Activated CD4-positive, alpha-beta T cell treated with anti-CD3 and anti-CD28 coated beads, Interleukin-2, amount 50 U/mL, for 1 hour (primary cell): ENCODE measurements at regions not wholly inside any gene's neighbourhood (a gene's known extent, or its start where the extent isn't known, plus 50 kb on each side); places are given as distances from the start of the nearest gene placed in this dataset.
"Not testable (repeated sequence)": the region's sequence is repeated elsewhere in the genome, so short reads cannot be mapped to it uniquely, and the experiment has no call there.

Source experiments
- DNase-seq: peaks from one replicate; pipeline ENCODE4 v3.0.0-alpha.2; 2020

- no peak for DNase-seq
Observed at GRCh38 chr13:90447034-90447733, 900.3 kb upstream of the MIR17HG start.

- DNase-seq, result no peak
Observed at GRCh38 chr13:90447734-90448101, 899.8 kb upstream of the MIR17HG start.

DNA sequence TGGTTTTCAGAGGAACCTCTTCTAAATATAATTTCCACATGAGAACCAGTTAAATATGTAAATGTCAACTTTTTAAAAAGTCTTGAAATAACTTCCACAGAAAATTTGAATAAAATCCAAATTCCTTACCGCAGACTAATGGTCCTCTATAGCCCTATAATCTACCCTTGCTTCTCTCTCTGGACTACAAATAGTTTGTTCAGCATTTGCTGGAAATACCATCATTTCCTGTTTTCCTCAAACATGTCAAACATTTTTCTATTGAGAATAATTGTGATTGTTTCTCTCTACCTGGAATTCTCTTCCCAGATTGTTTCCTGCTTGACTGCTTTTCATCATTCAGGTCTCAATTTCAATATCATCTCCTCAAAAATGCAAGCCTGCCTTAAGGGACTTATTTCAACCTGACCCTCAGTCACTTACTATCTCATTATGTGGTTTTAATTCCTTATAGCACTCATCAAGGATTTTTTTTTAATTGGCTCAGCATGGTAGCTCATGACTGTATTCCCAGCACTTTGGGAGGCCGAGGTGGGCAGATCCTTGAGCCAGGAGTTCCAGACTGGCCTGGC lies 898.9 kb upstream of the MIR17HG start:
- no peak for DNase-seq

- DNase-seq, result no peak
Observed at GRCh38 chr13:90453342-90453741, 894.1 kb upstream of the MIR17HG start.

GRCh38 chr13:90454002-90454636 lies 893.4 kb upstream of the MIR17HG start:
- no peak for DNase-seq

- DNase-seq, result no peak
Observed at GRCh38 chr13:90455067-90455466, 892.4 kb upstream of the MIR17HG start.

DNA sequence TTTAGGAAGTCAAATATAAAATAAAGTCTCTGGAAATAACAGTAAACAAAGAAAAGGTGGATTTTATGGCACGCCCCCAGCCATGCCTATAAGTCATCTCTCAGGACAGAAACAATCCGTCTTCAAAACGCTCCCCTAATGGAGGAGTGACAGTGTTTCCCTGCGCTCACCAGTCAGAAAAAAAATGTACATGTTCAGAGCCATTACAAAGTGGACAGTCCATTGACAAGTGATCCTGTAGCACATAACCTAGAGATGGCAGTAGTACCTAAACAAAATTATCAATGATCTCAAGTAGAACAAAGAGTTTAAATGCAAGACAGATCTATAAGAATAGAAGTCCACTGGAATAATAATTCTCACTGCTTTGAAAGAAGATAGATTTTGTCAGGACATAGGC lies 891.7 kb upstream of the MIR17HG start:
- DNase-seq, result no peak

GRCh38 chr13:90461398-90461797 lies 886.1 kb upstream of the MIR17HG start:
- DNase-seq, result no peak

GRCh38 chr13:90477216-90477615 lies 870.3 kb upstream of the MIR17HG start:
- DNase-seq, result no peak

DNA sequence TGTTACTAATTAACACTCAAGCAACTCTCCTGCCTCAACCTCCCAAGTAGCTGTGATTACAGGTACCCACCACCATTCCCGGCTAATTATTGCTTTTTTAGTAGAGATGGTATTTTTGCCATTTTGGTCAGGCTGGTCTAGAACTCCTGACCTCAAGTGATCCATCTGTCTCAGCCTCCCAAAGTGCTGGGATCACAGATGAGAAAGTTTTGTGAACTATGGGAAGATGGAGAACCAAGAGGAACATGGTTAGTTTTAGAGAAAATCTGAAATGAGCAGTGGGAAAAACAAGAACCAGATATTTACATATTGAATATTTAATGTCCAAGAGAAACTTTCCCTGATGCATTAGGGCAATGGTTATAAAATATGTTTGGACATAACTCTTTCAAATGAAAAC lies 863.6 kb upstream of the MIR17HG start:
- no peak for DNase-seq

GRCh38 chr13:90485436-90485835 lies 862.1 kb upstream of the MIR17HG start:
- no peak for DNase-seq

- DNase-seq, result no peak
Observed at GRCh38 chr13:90492872-90493271, 854.6 kb upstream of the MIR17HG start.

GRCh38 chr13:90493667-90494066 lies 853.8 kb upstream of the MIR17HG start:
- DNase-seq, result no peak

- DNase-seq, result not testable (repeated sequence)
Observed at GRCh38 chr13:90494849-90495248, 852.6 kb upstream of the MIR17HG start.

- DNase-seq, result no peak
Observed at GRCh38 chr13:90498096-90498495, 849.4 kb upstream of the MIR17HG start.

DNA sequence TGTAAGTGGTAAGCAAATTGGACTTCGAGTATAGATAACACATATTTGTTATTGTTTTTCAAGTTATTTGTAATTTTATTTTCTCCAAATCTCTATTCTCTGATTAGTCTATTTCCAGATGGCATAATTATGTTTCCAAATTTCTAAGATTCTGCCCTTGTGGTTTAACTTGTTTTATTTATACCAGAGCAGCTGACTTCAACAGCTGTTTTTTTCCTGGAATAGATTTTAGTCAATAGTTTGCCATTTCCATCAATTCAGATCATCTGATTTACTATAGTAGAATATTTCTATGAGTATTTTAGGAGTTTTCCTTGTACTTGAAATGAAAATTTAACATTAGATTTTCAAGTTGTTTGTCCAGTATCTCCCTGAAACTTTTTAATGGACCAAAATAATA lies 848.7 kb upstream of the MIR17HG start:
- DNase-seq, result no peak

- DNase-seq, result no peak
Observed at GRCh38 chr13:90500569-90500968, 846.9 kb upstream of the MIR17HG start.

DNA sequence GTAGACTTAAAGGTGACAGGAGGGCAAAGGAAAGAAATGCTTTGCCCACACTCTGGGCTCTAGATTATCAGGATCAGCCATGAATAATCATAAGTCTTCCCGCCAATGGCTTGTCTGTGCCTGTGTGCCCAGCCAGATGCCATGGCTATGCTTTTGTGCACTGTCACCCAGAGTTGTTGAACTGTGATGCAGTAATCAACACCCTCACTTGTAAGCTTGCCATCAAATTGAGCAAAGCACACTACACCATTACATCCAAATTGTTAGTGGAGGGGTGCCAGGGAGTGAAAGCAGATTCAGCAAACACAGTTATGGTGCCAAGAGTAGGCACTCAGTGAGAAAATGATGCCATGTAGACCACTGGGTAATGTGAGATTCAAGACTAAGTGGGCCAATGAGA lies 845.3 kb upstream of the MIR17HG start:
- DNase-seq, result no peak

DNA sequence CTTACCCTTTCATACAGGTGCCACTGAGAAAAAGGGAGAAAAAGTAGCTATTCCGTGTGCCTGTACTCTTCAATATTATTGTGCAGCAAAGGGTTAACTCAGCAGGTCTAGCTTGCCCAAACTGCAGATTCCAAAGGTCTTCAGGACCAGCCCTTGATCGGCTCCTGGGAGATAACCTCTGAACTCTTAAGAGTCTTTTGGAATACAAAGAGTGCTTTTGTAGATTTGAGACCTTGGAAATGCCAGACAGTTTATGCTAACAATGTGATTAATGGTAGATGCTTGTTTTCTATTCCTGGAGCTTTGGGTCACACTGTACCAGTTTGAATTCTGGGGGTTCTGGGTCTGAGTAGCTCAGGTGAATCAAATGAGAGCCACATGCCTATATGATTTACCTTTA lies 844.7 kb upstream of the MIR17HG start:
- no peak for DNase-seq

- DNase-seq, result no peak
Observed at GRCh38 chr13:90510319-90510718, 837.2 kb upstream of the MIR17HG start.

GRCh38 chr13:90511903-90512302 lies 835.6 kb upstream of the MIR17HG start:
- DNase-seq, result no peak

- DNase-seq, result not testable (repeated sequence)
Observed at GRCh38 chr13:90514712-90515111, 832.8 kb upstream of the MIR17HG start.

GRCh38 chr13:90518417-90518816 lies 829.1 kb upstream of the MIR17HG start:
- DNase-seq, result no peak

DNA sequence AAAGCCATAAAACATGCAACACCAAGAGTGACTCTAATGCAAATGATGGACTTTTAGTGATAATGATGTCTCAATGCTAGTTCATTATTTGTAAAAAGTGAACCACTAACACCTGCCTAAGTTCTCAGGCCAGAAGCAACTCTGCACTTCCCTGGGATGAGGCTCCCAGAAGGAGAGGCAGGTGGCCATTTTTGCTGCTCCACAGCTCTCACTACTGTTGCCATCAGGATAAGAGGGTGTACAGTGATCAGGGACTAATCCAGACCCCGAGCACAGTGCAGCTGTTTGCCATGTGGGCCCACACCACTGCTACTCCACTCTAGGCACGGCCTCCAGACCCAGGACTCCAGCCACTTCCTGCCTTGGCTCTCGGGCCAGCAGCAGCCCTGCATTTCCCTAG lies 828.3 kb upstream of the MIR17HG start:
- DNase-seq, result no peak

DNA sequence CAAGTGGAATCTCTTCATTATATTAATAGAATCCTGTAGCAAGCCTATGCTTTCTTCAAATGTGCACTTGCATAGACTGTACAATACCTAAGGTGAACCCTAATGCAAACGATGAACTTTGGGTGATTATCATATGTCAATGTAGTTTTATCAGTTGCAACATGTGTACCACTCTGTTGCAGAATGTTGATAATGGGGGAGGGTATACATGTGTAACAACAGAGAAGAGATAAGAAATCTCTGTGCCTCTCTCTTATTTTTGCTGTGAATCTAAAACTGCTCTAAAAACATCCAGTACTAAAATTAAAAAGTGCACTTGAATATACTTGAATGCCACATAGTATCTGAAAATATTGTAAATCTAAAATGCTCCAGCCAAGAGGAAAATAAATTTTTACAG lies 820.8 kb upstream of the MIR17HG start:
- no peak for DNase-seq
